Erythroblast (primary cell): ENCODE measurements at regions not wholly inside any gene's neighbourhood (a gene's known extent, or its start where the extent isn't known, plus 50 kb on each side); places are given as distances from the start of the nearest gene placed in this dataset.

Experiments used
- GATA1 ChIP-seq: IDR thresholded peaks from 2 replicates; pipeline ENCODE4 v1.6.1; 2011; ENCODE audit warnings: low read depth, mild to moderate bottlenecking, control low read depth, low read length, moderate library complexity
- POLR2A ChIP-seq: IDR thresholded peaks from 2 replicates; pipeline ENCODE4 v1.6.1; 2011; ENCODE audit warnings: mild to moderate bottlenecking, low read length

- TF ChIP-seq POLR2A, result no peak
- no peak for TF ChIP-seq GATA1
Observed at GRCh38 chr12:92365836-92366235, 220.2 kb upstream of the BTG1 start.
